ENCODE measurements at regions not wholly inside any gene's neighbourhood (a gene's known extent, or its start where the extent isn't known, plus 50 kb on each side); places are given as distances from the start of the nearest gene placed in this dataset.

- TF ChIP-seq CTCF (IDR thresholded peaks at IDR 0.05) (no peak), EP300 (IDR thresholded peaks at IDR 0.05) (no peak), POLR2AphosphoS5 (IDR thresholded peaks at IDR 0.05) (no peak), POLR2A (IDR thresholded peaks at IDR 0.05) (no peak)
These were observed 136.1 kb upstream of the CIBAR2 start for GRCh38 chr16:85248342-85248741.
